GM19467 (cell line): ENCODE measurements at regions not wholly inside any gene's neighbourhood (a gene's known extent, or its start where the extent isn't known, plus 50 kb on each side); places are given as distances from the start of the nearest gene placed in this dataset.

Experiments
- ATAC-seq: cut with Tn5 transposase; IDR thresholded peaks from one replicate; pipeline ENCODE4 v1.9.1; 2021; ENCODE audit warnings: mild to moderate bottlenecking, moderate library complexity; ENCODE audit not compliant: unreplicated experiment

- no peak for ATAC-seq
Observed at GRCh38 chr9:107163370-107163769, 119.7 kb upstream of the RAD23B start.

DNA sequence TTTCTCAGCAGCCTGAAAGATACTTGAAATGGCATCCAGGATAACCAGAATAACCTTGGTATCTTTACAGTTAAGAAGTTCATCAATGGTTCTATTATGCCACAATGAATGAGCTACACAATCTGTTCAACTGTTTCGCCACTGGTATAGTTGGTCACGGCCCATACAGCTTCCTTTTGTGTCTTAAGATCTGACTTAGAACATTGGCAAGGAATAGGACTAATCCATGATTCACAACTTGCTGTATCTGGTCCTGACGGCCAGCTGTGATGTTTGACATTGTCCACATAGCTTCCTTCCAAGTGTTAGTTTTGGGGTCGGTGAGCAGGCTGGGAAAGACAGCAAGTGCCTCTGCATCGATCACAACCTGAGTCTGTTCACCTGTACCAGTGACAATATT, 113.3 kb upstream of the RAD23B start:
- no peak for ATAC-seq

GRCh38 chr9:107170801-107171200, 112.3 kb upstream of the RAD23B start:
- no peak for ATAC-seq

GRCh38 chr9:107172160-107172978, 110.7 kb upstream of the RAD23B start:
- peak; percentile 75 for ATAC-seq

- ATAC-seq, result no peak
Observed at GRCh38 chr9:107172979-107173347, 110.1 kb upstream of the RAD23B start.

DNA sequence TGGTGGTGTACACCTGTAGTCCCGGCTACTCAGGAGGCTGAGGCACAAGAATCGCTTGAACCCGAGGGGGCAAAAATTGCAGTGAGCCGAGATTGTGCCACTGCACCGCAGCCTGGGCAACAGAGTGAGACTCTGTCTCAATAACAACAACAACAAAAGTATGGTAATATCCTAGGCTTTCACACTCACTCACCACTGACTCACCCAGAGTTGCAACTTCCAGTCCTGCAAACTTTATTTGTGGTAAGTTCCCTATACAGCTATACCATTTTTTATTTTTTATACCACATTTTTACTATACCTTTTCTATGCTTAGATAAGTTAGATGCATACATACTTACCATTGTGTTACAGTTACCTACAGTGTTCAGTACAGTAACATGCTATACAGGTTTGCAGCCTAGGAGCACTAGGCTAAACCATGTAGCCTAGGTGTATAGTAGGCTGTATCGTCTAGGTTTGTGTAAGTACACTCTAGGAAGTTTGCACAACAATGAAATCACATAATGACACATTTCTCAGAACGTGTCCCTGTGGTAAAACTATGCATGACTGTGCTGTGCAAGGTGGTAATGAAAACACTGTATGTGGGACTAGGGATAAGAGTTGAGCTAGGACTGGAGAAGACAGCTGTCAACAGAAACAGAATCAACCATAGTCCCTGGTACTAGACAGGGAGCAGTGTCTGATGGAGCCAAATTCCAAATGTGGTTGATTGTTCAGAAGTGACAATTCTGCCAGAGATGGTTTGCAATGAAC, 109.5 kb upstream of the RAD23B start:
- ATAC-seq, result no peak

GRCh38 chr9:107174441-107174840, 108.6 kb upstream of the RAD23B start:
- ATAC-seq, result no peak

GRCh38 chr9:107175041-107175440, 108.0 kb upstream of the RAD23B start:
- no peak for ATAC-seq

DNA sequence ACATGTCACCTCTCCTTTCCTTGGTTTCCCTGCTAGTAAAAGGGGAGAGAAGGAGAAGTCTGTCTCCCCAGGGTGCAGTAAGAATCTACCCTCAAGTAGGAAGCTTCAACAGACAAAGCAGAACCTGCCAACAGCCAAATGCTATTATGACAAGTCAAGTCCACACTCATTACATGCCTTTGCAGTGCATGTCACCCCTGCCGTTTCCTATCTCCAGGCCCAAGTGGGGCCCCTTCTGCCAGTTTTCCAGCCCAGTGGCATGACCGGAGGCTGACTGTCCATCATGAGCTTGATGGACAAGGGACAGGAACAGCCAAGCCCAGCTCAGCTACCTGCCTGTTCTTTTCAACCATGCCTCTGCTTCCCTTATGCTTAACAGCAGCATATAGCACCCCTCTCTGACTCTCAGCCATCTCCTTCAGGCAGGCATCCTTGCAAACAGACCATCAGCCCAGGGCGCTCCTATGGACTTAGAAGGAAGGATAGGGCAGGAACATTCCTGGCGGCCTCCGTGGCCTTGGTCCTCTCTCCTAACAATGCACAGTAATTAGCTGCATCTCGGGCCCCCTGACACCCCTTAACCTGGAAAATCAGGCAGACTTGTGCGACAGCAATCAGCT, 107.2 kb upstream of the RAD23B start:
- no peak for ATAC-seq

DNA sequence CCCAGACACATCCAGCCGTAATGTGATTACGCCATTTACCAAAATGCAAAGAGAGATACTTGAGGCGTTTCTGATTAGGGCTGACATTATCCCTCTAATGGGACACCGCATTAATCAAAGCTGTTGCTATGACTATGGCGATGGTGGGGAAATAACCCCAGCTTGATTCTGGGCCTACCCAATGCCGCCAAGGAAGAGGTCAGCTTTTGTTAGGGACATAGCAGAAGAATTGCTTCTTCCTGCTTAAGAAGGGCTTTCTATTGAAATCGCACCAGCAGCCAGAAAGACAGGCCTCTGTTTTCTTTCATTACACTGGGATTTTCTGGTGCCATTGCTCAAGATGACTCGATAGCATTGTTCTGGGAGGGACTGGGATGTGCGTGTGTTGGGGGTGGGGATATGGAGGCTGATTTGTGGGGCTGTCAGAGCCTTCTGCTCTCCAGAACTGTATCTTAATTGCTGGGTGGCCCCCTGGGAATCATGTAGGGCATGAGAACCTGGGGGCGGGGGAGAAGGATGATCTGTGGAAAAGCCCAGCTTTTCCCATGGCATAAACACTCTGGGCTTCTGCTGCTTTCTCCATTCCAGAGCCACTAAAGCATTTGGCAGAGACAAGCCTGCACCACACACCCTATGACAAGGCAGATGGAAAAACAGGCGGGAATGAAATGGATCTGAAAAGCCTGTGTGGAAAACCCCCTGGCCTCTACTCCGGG, 106.5 kb upstream of the RAD23B start:
- no peak for ATAC-seq

- ATAC-seq, result no peak
Observed at GRCh38 chr9:107177243-107177839, 105.7 kb upstream of the RAD23B start.

DNA sequence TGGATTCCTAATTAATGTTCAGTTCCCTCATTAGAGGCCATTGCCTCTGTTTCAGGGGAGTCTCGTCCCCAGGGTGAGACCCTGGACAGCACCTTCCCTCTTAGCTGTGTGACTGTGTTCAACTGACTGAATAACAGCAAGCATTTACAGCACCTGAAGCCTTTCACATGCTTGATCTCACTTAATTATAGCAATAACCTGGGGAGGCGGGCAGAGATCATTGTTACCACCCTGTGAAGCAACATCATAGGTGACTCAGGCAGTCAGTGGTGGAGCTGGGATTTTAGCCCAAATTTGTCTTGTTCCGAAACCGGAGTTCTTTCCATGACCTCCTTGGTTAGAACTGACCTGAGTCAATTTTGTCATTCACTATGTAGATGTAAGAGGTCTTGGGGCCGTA, 105.2 kb upstream of the RAD23B start:
- no peak for ATAC-seq

DNA sequence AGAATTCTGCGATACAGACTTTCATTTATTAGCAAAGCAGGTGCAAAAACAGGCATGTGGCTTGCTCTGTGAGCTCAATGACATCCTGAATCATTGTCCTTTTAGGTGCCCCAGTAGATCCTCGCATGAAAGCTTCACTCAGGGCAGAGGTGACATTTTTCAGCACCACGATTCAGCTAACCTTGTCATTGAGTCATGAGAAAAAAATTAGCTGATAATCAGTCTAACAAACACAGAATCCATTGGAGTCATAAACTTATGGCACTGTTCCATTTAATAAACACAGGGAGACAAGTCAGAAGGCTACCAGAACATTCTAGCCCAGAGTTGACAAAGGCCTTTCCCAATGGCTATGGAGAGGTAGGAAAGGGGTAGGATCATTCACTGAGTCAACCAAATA, 104.8 kb upstream of the RAD23B start:
- no peak for ATAC-seq

- ATAC-seq, result no peak
Observed at GRCh38 chr9:107180206-107180605, 102.9 kb upstream of the RAD23B start.

DNA sequence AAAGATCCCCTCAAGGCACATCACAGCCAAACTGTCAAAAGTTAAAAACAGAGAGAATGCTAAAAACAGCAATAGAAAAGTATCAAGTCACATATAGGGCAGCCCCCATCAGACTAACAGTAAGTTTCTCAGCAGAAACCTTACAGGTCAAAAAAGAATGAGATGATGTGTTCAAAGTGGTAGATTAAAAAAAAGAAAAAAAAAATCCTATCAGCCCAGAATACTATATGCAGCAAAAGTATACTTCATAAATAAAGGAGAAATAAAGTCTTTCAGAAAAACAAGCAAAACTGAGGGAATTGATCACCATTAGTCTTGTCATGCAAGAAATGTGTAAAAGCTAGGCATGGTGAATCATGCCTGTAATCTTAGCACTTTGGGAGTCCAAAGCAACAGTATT, 99.9 kb upstream of the RAD23B start:
- no peak for ATAC-seq

DNA sequence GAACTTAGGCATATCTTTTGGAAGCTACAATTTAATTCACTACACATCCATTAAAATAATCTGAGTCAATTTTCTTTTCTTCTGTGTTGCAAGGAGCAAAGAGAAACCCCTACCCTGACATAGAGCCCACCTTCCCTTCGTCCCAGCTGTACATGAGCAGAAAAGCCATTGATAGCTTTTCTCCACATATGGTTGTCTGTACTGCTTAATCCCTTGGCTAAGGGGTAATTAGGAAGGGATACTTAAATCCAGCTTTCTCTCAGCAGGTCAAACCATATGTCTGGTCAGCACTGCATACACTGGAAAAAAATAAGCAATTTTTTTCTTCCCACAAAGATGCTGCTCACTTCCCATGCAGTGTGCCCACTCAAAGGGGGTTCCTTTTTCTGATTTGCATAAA, 94.7 kb upstream of the RAD23B start:
- ATAC-seq, result no peak

- no peak for ATAC-seq
Observed at GRCh38 chr9:107190061-107190935, 92.8 kb upstream of the RAD23B start.

- no peak for ATAC-seq
Observed at GRCh38 chr9:107190936-107191290, 92.2 kb upstream of the RAD23B start.

DNA sequence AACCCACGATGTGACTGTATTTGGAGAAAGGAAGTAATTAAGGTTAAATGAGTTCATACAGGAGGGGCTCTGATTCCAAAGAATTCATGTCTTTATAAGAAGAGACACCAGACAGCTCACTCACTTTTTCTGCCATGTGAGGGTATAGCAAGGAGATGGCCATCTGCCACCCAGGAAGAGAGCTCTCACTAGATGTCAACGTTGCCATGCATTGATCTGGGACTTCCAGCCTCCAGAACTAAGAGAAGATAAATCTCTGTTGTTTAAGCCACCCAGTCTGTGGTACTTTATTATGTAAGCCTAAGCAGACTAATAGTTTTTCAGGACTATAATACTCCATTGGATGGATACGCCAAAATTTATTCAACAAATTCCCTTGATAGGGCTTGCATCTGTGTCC, 89.8 kb upstream of the RAD23B start:
- ATAC-seq, result no peak

GRCh38 chr9:107198718-107199117, 84.4 kb upstream of the RAD23B start:
- no peak for ATAC-seq
